Liver (tissue), 7 donors: ENCODE measurements at regions not wholly inside any gene's neighbourhood (a gene's known extent, or its start where the extent isn't known, plus 50 kb on each side); places are given as distances from the start of the nearest gene placed in this dataset.

Experiments used
- DNase-seq: peaks from one replicate; pipeline ENCODE4 v3.0.0-alpha.2; 2017; ENCODE audit warnings: low spot score
- H3K27ac ChIP-seq, 2 donors: one replicate each; pipeline ENCODE4 v1.7.0; 2013; ENCODE audit warnings: inconsistent platforms in 2 of 2, low read length in 2 of 2, control low read depth in 1 of 2, low read depth in 1 of 2, mild to moderate bottlenecking in 1 of 2
- H3K27me3 ChIP-seq, 4 donors: one replicate each; pipeline versions ENCODE4 v1.6.1 to v1.7.0; 2013; ENCODE audit warnings: low read length in 3 of 4, inconsistent platforms in 1 of 4, mild to moderate bottlenecking in 1 of 4, moderate library complexity in 1 of 4; ENCODE audit not compliant: control insufficient read depth in 4 of 4, insufficient read depth in 4 of 4
- H3K36me3 ChIP-seq, 4 donors: one replicate each; pipeline versions ENCODE4 v1.6.1 to v1.7.0; 2013; ENCODE audit warnings: low read length in 3 of 4, mild to moderate bottlenecking in 3 of 4, low read depth in 1 of 4, moderate library complexity in 1 of 4; ENCODE audit not compliant: control insufficient read depth in 4 of 4, insufficient read depth in 3 of 4
- H3K4me1 ChIP-seq, 4 donors: one replicate each; pipeline versions ENCODE4 v1.6.1 to v1.7.0; 2013; ENCODE audit warnings: low read length in 3 of 4, mild to moderate bottlenecking in 3 of 4, moderate library complexity in 1 of 4; ENCODE audit not compliant: control insufficient read depth in 4 of 4, insufficient read depth in 4 of 4
- H3K4me3 ChIP-seq, 3 donors: one replicate each; pipeline versions ENCODE4 v1.6.1 to v1.7.0; 2013; ENCODE audit warnings: low read length in 3 of 3, control low read depth in 1 of 3, low read depth in 1 of 3, mild to moderate bottlenecking in 1 of 3
- H3K9ac ChIP-seq, 2 donors: one replicate each; pipeline ENCODE4 v1.7.0; 2013; ENCODE audit warnings: low read length in 2 of 2, mild to moderate bottlenecking in 2 of 2, moderate library complexity in 2 of 2, control low read depth in 1 of 2, low read depth in 1 of 2
- H3K9me3 ChIP-seq, 4 donors: one replicate each; pipeline versions ENCODE4 v1.6.1 to v1.7.0; 2013; ENCODE audit warnings: low read length in 3 of 4; ENCODE audit not compliant: control insufficient read depth in 4 of 4
- HNF4A ChIP-seq, 2 donors: conservative IDR thresholded peaks; 2 replicates each; pipeline ENCODE4 v1.6.1; 2016; ENCODE audit warnings: antibody characterized with exemption in 2 of 2, mild to moderate bottlenecking in 2 of 2
- HNF4G ChIP-seq: IDR thresholded peaks from 2 replicates; pipeline ENCODE4 v1.6.1; 2016; ENCODE audit warnings: antibody characterized with exemption
- JUND ChIP-seq, 2 donors: IDR thresholded peaks; 2 replicates each; pipeline ENCODE4 v1.6.1; 2016; ENCODE audit warnings: antibody characterized with exemption in 2 of 2
- NR2F2 ChIP-seq: IDR thresholded peaks from 2 replicates; pipeline ENCODE4 v1.6.1; 2016; ENCODE audit warnings: antibody characterized with exemption
- RAD21 ChIP-seq, 2 donors: IDR thresholded peaks; 2 replicates each; pipeline ENCODE4 v1.6.1; 2016; ENCODE audit warnings: antibody characterized with exemption in 2 of 2, mild to moderate bottlenecking in 2 of 2
- RXRA ChIP-seq, 2 donors: IDR thresholded peaks; 2 replicates each; pipeline ENCODE4 v1.6.1; 2017 to 2018; ENCODE audit warnings: antibody characterized with exemption in 2 of 2, mild to moderate bottlenecking in 1 of 2
- TAF1 ChIP-seq: conservative IDR thresholded peaks from 2 replicates; pipeline ENCODE4 v1.6.1; 2016; ENCODE audit warnings: antibody characterized with exemption, mild to moderate bottlenecking
- YY1 ChIP-seq: IDR thresholded peaks from 2 replicates; pipeline ENCODE4 v1.6.1; 2016; ENCODE audit warnings: antibody characterized with exemption, mild to moderate bottlenecking
- ZBTB33 ChIP-seq: IDR thresholded peaks from 2 replicates; pipeline ENCODE4 v1.6.1; 2016; ENCODE audit warnings: antibody characterized with exemption
- WGBS: extraction: QIAGEN DNeasy Blood & Tissue Kit; methylation state at CpG from one replicate; pipeline ENCODE4 v1.1.7; 2013; 5-methylcytosine and 5-hydroxymethylcytosine counted together
- TF ChIP-seq, protein P1 (sequence below): IDR thresholded peaks from 2 replicates; pipeline ENCODE4 v1.6.1; 2016; ENCODE audit warnings: antibody characterized with exemption
- TF ChIP-seq, protein P2 (sequence below): IDR thresholded peaks from 2 replicates; pipeline ENCODE4 v1.6.1; 2016; ENCODE audit warnings: antibody characterized with exemption
- donor health status: healthy.
- donor health status: healthy.
- donor health status: healthy.
- donor health status: healthy.

- TF ChIP-seq ZBTB33 (no peak), HNF4G (no peak), NR2F2 (peak; percentile 6), HNF4A (conservative IDR thresholded peaks at IDR 0.05) (no peak), JUND (IDR thresholded peaks at IDR 0.05) (no peak)
- TF ChIP-seq, protein P1, sequence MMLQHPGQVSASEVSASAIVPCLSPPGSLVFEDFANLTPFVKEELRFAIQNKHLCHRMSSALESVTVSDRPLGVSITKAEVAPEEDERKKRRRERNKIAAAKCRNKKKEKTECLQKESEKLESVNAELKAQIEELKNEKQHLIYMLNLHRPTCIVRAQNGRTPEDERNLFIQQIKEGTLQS: no peak
- TF ChIP-seq, protein P2, sequence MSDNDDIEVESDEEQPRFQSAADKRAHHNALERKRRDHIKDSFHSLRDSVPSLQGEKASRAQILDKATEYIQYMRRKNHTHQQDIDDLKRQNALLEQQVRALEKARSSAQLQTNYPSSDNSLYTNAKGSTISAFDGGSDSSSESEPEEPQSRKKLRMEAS: no peak
Measured at GRCh38 chr22:46043816-46044620, 67.1 kb upstream of the WNT7B start (continued).

DNA sequence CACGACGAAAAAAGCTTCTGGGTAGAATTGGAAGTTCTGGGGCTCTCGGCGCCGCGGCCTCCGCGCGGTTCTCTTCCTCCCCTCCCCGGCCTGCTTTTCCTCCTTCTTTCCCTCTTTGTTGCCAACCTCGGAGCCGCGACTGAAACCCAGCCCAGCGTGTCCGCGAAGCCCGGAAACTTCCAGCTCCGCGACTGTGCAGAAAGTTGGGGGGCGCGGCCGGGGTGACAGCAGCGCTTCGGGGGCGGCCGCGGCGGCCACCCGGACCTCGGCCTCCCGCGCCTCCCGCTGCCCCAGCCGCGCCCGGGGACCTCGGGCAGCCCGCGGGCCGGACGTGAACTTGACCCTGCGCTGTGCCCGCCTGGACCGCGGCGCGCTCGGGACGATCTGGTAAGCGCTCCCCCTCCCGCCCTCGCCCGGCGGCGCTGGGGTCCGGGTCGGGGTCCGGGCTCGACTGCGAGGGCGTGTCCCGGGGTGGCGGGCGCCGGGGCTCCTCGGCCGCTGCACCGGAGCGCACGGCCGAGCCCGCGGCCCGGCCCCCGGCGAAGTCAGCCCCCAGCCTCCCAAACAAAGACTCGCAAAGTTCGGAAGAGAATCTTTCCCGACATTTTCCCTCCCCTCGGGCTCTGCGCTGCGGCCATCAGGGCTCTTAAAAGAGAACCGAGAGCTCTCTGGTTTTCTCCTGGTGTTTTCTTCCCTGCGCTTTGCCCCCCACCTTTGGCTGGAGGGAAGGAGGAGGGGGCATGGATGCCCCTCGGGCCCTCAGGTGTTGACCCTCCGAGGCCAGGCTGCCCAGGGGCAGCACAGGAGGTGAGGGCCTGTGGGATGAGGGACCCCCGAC lies 67.9 kb upstream of the WNT7B start:
- Histone ChIP-seq H3K9me3 (no peaks in the 10 kb centered on the region), H3K36me3 (no peaks in the 10 kb centered on the region), H3K4me3 (peak overlapping the region; percentile 65 to 75 (median 66)), H3K27ac (peak overlapping the region; percentile 75 to 86), H3K9ac (peak overlapping the region; percentile 69 to 99), H3K27me3 (no peaks in the 10 kb centered on the region), H3K4me1 (peaks cover 7 to 47% (median 34%) of the 10 kb centered on the region in 4 donors)
- WGBS: 2% methylated on average over 87 of the region's 87 CpGs
- DNase-seq: no peak
- TF ChIP-seq, protein P1: no peak
- TF ChIP-seq, protein P2: no peak
- no peak for TF ChIP-seq TAF1
- no peak for TF ChIP-seq JUND (IDR thresholded peaks at IDR 0.05)
- TF ChIP-seq HNF4A (conservative IDR thresholded peaks at IDR 0.05): no peak
- no peak for TF ChIP-seq RAD21 (IDR thresholded peaks at IDR 0.05)
- TF ChIP-seq RXRA (IDR thresholded peaks at IDR 0.05): no peak
- no peak for TF ChIP-seq YY1

DNA sequence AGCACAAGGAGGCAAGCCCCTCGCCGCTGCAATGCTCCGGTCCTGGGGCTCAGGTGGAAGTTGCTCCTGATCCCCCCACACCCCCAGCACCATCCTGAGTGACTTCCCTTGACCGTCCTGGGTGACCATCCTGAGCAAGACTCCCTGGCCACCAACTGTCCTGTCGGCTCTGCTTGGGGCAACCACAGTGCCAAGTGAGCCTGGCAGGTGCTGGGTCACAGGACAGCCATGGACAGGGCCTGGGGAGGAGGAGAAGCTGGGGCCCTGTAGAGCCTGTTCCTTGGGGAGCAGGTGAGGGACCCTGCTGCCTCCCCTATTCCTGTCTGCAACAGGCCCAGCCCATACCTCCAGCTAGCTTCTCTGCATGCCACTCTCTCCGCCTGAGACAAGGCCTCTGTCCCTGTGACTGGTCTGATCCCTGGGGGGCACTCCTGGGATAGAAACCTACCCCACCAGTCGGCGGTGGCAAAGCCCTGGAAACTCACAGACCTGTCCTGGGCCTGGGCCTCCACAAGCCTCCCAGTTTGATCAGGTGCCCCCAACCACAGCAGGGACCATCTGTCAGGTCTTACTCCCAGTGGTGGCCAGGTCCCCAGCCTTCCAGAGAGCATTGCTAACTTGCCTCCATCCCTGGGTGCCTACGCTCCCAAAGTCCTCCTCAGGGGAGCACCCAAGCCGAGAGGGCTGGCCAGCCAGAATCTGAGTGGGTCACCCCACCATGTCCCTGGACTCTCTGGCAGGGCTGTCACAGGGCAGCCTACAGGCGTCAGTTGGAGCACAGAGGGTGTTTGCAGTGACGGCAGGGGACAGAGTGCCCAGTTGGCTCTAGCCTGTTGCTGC lies 68.7 kb upstream of the WNT7B start:
- Histone ChIP-seq H3K36me3 (no peaks in the 10 kb centered on the region), H3K4me1 (peaks cover 7 to 47% (median 34%) of the 10 kb centered on the region in 4 donors), H3K27me3 (no peaks in the 10 kb centered on the region), H3K27ac (peak overlapping the region; percentile 75 to 86), H3K4me3 (peak overlapping the region; percentile 65 to 75 (median 66)), H3K9me3 (no peaks in the 10 kb centered on the region), H3K9ac (peak overlapping the region; percentile 69 to 81)
- WGBS: 49% methylated on average over 12 of the region's 12 CpGs
- no peak for DNase-seq
- TF ChIP-seq HNF4A (conservative IDR thresholded peaks at IDR 0.05) (peak in 1 of 2 donors; percentile 23), NR2F2 (no peak), YY1 (peak; percentile 53)
